RWPE1 (cell line): ENCODE measurements at regions not wholly inside any gene's neighbourhood (a gene's known extent, or its start where the extent isn't known, plus 50 kb on each side); places are given as distances from the start of the nearest gene placed in this dataset.

ENCODE experiments used
- CTCF ChIA-PET: fragments of 350-600 bp; sonication (Branson Sonifier 250); formaldehyde crosslinking; extraction: SDS; loops from one replicate; lab custom pipeline; 2021; lab: Yijun Ruan, JAX
- POLR2A ChIA-PET: fragments of 400-600 bp; formaldehyde crosslinking; extraction: SDS; loops from one replicate; lab custom pipeline; 2020; ENCODE audit warnings: antibody characterized with exemption; ENCODE audit not compliant: low non-redundant PET; lab: Yijun Ruan, JAX
- DNase-seq: peaks from one replicate; pipeline ENCODE4 v3.0.0; 2012; ENCODE audit warnings: low spot score
- H3K27ac ChIP-seq: fragments of 450-650 bp; 2 replicates; pipeline ENCODE4 v1.5.1; 2017
- CTCF ChIP-seq: fragments of 450-650 bp; conservative IDR thresholded peaks from 2 replicates; pipeline ENCODE4 v1.5.1; 2017; ENCODE audit warnings: low read depth, mild to moderate bottlenecking

DNA sequence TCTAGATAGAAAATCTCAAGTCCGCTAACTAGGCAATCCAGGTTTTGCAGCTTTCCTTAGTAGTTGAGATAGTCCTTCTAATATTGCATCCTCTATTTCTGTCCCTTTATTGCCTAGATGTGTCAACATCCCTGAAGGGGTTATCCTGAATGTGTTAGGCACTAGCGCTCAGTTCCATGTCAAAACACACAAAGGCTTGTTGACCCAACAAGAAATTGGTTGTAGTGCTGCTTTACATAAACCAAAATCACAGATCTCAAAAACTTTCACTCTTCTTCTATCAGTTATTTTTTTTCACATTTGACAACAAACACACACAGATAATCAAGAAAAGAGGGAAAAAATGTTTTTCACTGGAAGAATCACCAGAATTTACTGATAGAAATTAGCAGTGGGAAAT lies 51.4 kb upstream of the SOX2 start:
- DNase-seq = no peak
- no peak for TF ChIP-seq CTCF
- ChIA-PET CTCF (interaction anchor here (0.6 kb wide), 1 partner anchor 1097 kb away, joined by 3 read pairs; no protein-coding TSS in a partner anchor), POLR2A (no interaction called here)
- no peak overlapping the region for H3K27ac ChIP-seq

- no peak for TF ChIP-seq CTCF
- no peak for DNase-seq
- H3K27ac ChIP-seq = no peak overlapping the region
- POLR2A ChIA-PET = no interaction called here
- CTCF ChIA-PET = no interaction called here
Observed at GRCh38 chr3:181637456-181637855, 74.3 kb upstream of the SOX2 start.

DNA sequence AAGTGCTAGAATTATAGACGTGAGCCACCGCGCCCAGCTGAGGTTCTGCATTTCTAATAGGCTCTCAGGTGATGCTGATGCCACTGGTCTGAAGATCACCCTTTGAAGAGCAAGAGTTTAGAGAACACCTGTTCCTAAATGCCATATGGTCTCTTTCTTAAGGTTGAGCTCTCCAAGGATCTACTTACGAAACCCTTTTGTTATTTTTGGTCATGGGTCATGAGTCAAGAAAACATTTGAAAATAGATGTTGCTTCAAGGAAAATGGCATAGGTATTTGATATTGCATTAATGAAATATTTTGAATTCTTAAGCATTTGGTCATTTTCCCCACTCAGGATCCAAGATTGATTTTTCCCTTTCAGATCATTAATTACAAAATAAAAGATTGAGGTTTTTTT lies 74.7 kb upstream of the SOX2 start:
- H3K27ac ChIP-seq = no peak overlapping the region
- no peak for DNase-seq
- CTCF ChIA-PET = no interaction called here
- no peak for TF ChIP-seq CTCF
- POLR2A ChIA-PET = no interaction called here

- no peak for DNase-seq
- no peak overlapping the region for H3K27ac ChIP-seq
- no peak for TF ChIP-seq CTCF
- ChIA-PET POLR2A (no interaction called here), CTCF (no interaction called here)
Observed at GRCh38 chr3:181635141-181635540, 76.6 kb upstream of the SOX2 start.

GRCh38 chr3:181633556-181633955 lies 78.2 kb upstream of the SOX2 start:
- no peak for DNase-seq
- no peak overlapping the region for H3K27ac ChIP-seq
- POLR2A ChIA-PET = no interaction called here
- TF ChIP-seq CTCF = no peak
- CTCF ChIA-PET = interaction anchor here (0.6 kb wide), 1 partner anchor 302 kb away, joined by 3 read pairs; no protein-coding TSS in a partner anchor

- DNase-seq = no peak
- ChIA-PET POLR2A (no interaction called here), CTCF (interaction anchor here (0.6 kb wide), 1 partner anchor 9 kb away, joined by 3 read pairs; no protein-coding TSS in a partner anchor)
- H3K27ac ChIP-seq = no peak overlapping the region
- no peak for TF ChIP-seq CTCF
Observed at GRCh38 chr3:181631901-181632300, 79.8 kb upstream of the SOX2 start.
